ENCODE measurements at regions not wholly inside any gene's neighbourhood (a gene's known extent, or its start where the extent isn't known, plus 50 kb on each side); places are given as distances from the start of the nearest gene placed in this dataset.

DNA sequence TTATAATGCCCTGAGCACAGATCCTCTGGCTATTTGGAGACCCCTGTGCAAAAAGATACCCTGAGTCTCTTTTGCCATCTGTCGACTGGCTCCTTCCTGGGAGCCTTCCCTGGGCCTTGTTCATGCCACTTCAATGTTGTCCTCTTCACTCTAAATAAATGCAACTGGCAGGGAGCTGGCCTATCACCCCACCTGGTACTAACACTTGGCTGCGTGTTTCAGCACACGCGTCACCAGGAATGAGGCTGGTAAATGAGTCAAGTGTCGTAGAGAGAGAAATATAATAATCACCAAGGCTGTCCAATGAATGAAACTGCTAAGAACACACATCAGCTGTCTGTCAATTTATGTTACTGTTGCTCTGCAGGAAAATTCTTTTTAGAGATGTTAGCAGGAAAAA is 374.6 kb upstream of the JARID2 start:
- TF ChIP-seq ZNF664 (tag by site-specific recombination; IDR thresholded peaks at IDR 0.05) (no peak), ZNF19 (tag by site-specific recombination; IDR thresholded peaks at IDR 0.05; ENCODE audit: low read depth) (no peak), ZNF768 (tag by site-specific recombination; IDR thresholded peaks at IDR 0.05) (no peak)
